ENCODE measurements at regions not wholly inside any gene's neighbourhood (a gene's known extent, or its start where the extent isn't known, plus 50 kb on each side); places are given as distances from the start of the nearest gene placed in this dataset.

DNA sequence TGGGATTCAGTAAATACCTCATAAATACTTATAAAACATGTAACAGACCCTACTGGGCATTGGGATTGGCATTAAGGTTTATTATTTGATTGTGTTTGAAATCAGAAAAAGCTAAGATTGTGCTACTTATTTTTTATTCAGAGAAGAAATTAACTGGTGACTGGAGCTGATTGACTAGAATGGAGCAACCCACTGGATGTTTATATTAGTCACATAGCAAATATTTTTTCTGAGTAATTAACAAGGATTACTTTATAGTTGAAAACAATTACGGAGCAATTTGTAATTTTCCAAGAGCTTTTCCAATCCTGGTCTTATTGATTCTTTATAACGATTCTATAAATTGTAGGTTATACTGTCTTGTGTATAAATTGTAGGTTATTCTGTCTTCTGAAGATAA, 208.7 kb downstream of the HLX start:
- no peak for TF ChIP-seq EZH2 (IDR thresholded peaks at IDR 0.05; ENCODE audit: low read length, missing control alignments)
- TF ChIP-seq, protein P1, sequence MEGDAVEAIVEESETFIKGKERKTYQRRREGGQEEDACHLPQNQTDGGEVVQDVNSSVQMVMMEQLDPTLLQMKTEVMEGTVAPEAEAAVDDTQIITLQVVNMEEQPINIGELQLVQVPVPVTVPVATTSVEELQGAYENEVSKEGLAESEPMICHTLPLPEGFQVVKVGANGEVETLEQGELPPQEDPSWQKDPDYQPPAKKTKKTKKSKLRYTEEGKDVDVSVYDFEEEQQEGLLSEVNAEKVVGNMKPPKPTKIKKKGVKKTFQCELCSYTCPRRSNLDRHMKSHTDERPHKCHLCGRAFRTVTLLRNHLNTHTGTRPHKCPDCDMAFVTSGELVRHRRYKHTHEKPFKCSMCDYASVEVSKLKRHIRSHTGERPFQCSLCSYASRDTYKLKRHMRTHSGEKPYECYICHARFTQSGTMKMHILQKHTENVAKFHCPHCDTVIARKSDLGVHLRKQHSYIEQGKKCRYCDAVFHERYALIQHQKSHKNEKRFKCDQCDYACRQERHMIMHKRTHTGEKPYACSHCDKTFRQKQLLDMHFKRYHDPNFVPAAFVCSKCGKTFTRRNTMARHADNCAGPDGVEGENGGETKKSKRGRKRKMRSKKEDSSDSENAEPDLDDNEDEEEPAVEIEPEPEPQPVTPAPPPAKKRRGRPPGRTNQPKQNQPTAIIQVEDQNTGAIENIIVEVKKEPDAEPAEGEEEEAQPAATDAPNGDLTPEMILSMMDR (conservative IDR thresholded peaks at IDR 0.05 in 1 of 2, IDR thresholded peaks at IDR 0.05 in 1 of 2; ENCODE audit: low read depth in 1 of 2, low read length in 2 of 2): no peak
